B cell (primary cell): ENCODE measurements at regions not wholly inside any gene's neighbourhood (a gene's known extent, or its start where the extent isn't known, plus 50 kb on each side); places are given as distances from the start of the nearest gene placed in this dataset.

ENCODE experiments used
- CTCF ChIP-seq: fragments of 200-600 bp; IDR thresholded peaks from one replicate; pipeline ENCODE4 v1.8.0; 2022; ENCODE audit warnings: antibody characterized with exemption, mild to moderate bottlenecking
- EZH2 ChIP-seq: IDR thresholded peaks from 2 replicates; pipeline ENCODE4 v1.6.1; 2012; ENCODE audit warnings: borderline replicate concordance, low read depth, mild to moderate bottlenecking, moderate library complexity, low read length; ENCODE audit not compliant: insufficient read depth, poor library complexity, severe bottlenecking

DNA sequence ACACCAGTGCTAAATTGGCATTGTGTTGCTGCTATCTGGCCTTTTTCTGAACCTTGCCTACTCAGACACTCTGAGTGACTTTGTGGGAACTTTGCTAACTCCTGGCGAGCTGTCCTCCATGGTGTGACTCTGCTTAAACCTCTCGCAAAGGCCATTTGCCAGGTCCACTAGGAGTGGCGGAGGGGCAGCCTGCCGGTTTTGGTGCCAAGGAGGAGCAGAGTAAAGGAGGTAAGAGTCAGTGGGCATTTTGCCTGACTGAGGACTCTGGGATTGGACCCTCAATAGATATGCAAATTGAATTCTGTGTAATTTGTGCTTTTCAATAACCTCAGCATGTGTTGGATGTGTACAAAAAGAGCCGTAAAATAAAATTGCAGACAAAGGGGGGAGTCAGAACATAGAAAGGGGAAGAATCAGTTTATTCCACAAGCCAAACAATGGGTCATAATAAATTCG, 386.6 kb upstream of the NFIA start:
- TF ChIP-seq CTCF (no peak), EZH2 (no peak)
